ENCODE measurements at regions not wholly inside any gene's neighbourhood (a gene's known extent, or its start where the extent isn't known, plus 50 kb on each side); places are given as distances from the start of the nearest gene placed in this dataset.
"Not testable (repeated sequence)": the region's sequence is repeated elsewhere in the genome, so short reads cannot be mapped to it uniquely, and the experiment has no call there.

DNA sequence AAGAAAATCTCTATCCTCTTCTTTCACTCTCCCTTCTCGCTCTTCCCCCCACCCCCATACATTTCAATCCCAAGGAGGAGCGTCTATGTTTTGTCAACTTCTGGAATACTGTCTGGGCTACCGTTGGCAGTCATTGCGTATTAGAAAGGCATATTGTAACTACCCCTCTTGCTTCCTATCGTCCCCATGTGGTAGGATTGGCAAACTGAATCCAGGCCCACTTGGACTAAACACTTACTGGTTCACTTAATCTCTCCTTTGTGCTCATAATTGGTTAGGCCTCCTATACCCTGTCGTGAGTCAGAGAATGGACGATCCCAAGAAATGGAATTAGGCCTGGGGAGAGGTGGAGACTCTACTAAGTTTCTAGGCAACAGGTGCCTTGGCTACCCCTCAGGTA, 68.8 kb upstream of the SLC8A3 start:
- H3K4me3 ChIP-seq, result no peak overlapping the region
- no peak for FAIRE-seq
- no peak for ATAC-seq

DNA sequence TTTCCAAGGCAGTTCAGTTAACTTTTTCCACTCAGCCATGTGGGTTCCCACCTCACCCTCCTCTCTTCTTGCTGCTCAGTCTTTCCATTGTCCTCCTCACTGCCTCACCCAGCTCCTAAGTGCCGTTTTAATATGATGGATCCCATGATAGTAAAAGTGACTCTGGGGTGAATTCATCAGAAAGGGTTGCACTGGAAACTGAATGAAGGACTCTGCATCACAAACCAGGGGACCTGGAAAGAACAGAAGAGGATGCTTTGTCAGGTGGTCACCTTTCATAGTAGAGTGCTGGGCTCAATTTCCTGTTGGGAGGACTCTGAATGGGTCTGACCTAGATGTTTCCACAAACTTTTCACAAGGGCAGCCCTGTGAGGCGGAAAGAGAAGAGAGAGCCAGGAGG, 67.8 kb upstream of the SLC8A3 start:
- H3K4me1 ChIP-seq, result no peaks in the 10 kb centered on the region
- ATAC-seq (no peak), FAIRE-seq (no peak), DNase-seq (no peak)
- intact Hi-C loops (cut with DNase I), result no loop called here
- H3K4me3 ChIP-seq, result no peak overlapping the region
- H3K27ac ChIP-seq, result no peak overlapping the region
- TF ChIP-seq, protein P1, sequence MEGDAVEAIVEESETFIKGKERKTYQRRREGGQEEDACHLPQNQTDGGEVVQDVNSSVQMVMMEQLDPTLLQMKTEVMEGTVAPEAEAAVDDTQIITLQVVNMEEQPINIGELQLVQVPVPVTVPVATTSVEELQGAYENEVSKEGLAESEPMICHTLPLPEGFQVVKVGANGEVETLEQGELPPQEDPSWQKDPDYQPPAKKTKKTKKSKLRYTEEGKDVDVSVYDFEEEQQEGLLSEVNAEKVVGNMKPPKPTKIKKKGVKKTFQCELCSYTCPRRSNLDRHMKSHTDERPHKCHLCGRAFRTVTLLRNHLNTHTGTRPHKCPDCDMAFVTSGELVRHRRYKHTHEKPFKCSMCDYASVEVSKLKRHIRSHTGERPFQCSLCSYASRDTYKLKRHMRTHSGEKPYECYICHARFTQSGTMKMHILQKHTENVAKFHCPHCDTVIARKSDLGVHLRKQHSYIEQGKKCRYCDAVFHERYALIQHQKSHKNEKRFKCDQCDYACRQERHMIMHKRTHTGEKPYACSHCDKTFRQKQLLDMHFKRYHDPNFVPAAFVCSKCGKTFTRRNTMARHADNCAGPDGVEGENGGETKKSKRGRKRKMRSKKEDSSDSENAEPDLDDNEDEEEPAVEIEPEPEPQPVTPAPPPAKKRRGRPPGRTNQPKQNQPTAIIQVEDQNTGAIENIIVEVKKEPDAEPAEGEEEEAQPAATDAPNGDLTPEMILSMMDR (IDR thresholded peaks at IDR 0.05), result no peak
- H3K27me3 ChIP-seq, result no peaks in the 10 kb centered on the region
- H3K9me3 ChIP-seq, result no peaks in the 10 kb centered on the region
- H3K36me3 ChIP-seq, result no peaks in the 10 kb centered on the region
- WGBS, 2 donors, result 36 to 39% methylated on average over 2 of the region's 2 CpGs

More for the DNA sequence above, 68.8 kb upstream of the SLC8A3 start:
- Histone ChIP-seq H3K27ac (no peak overlapping the region), H3K4me1 (no peaks in the 10 kb centered on the region), H3K36me3 (no peaks in the 10 kb centered on the region), H3K27me3 (no peaks in the 10 kb centered on the region), H3K9me3 (no peaks in the 10 kb centered on the region)
- intact Hi-C loops (cut with DNase I), result no loop called here
- WGBS, 2 donors, result 74 to 75% methylated on average over 7 of the region's 7 CpGs
- peak in 2 of 6 donors; percentile 10 to 16 for DNase-seq
- TF ChIP-seq, protein P1 (IDR thresholded peaks at IDR 0.05), result peak in 1 of 4 donors; percentile 19

DNA sequence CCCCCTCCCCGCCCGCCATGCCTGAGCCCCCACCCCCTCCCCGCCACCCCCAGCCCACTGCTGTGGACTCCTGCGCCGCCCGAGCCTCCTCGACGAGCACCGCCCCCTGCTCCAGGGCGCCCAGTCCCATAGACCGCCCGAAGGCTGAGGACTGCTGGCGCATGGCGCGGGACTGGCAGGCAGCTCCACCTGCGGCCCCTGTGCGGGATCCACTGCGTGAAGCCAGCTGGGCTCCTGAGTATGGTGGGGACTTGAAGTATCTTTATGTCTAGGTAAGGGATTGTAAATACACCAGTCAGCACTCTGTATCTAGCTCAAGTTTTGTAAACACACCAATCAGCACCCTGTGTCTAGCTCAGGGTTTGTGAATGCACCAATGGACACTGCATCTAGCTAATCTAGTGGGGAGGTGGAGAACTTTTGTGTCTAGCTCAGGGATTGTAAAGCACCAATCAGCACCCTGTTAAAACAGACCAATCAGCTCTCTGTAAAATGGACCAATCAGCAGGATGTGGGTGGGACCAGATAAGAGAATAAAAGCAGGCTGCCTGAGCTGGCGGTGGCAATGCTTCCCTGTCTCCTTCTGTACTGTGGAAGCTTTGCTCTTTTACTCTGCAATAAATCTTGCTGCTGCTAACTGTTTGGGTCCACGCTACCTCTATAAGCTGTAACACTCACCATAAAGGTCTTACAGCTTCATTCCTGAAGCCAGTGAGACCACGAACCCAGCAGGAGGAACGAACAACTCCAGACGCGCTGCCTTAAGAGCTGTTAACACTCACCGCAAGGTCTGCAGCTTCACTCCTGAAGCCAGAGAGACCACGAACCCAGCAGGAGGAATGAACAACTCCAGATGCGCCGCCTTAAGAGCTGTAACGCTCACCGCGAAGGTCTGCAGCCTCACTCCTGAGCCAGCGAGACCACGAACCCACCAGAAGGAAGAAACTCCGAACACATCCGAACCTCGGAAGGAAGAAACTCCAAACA, 66.6 kb upstream of the SLC8A3 start:
- Histone ChIP-seq H3K27ac (peak overlapping the region in 2 of 4 donors; percentile 42 to 46), H3K4me3 (peak overlapping the region in 3 of 4 donors; percentile 10 to 61 (median 36))
- FAIRE-seq; H3K27me3 ChIP-seq; H3K4me1 ChIP-seq; intact Hi-C loops (cut with DNase I); H3K9me3 ChIP-seq; H3K36me3 ChIP-seq: not testable (repeated sequence)
- 51 to 55% methylated on average over 30 to 34 of the region's 36 CpGs for WGBS, 2 donors
- ATAC-seq (peak; percentile 27 to 61 (median 59)), DNase-seq (peak; percentile 43 to 81 (median 61))

DNA sequence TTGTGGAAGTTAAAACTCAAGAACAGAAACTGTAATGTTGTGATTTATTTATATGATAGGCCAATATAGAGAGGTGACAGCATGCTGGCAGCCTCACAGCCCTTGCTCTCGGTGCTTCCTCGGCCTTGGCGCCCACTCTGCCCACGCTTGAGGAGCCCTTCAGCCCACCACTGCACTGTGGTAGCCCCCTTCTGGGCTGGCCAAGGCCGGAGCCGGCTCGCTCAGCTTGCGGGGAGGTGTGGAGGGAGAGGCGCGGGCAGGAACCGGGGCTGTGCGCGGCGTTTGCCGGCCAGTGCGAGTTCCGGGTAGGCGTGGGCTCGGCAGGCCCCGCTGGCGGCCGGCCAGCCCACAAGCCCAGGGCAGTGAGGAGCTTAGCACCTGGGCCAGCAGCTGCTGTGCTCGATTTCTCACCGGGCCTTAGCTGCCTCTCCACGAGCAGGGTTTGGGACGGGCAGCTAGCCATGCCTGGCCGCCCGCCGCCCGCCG, 65.8 kb upstream of the SLC8A3 start:
- no peaks in the 10 kb centered on the region for H3K36me3 ChIP-seq
- TF ChIP-seq, protein P1 (IDR thresholded peaks at IDR 0.05), result no peak
- H3K9me3 ChIP-seq, result no peaks in the 10 kb centered on the region
- H3K4me3 ChIP-seq, result peak overlapping the region in 3 of 4 donors; percentile 23 to 61 (median 36)
- H3K27me3 ChIP-seq, result no peaks in the 10 kb centered on the region
- peak; percentile 72 to 95 (median 85) for DNase-seq
- intact Hi-C loops (cut with DNase I), result no loop called here
- peak overlapping the region; percentile 23 to 73 (median 62) for H3K27ac ChIP-seq
- 0% methylated on average over 25 to 28 of the region's 31 CpGs for WGBS, 2 donors
- peak; percentile 96 to 98 (median 97) for ATAC-seq
- no peaks in the 10 kb centered on the region for H3K4me1 ChIP-seq
- no peak for FAIRE-seq

DNA sequence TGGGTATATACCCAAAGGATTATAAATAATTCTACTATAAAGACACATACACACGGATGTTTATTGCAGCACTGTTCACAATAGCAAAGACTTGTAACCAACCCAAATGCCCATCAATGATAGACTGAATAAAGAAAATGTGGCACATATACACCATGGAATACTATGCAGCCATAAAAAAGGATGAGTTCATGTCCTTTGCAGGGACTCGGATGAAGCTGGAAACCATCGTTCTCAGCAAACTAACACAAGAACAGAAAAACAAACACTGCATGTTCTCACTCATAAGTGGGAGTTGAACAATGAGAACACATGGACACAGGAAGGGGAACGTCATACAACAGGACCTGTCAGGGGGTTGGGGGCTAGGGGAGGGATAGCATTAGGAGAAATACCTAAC, 64.8 kb upstream of the SLC8A3 start:
- H3K9me3 ChIP-seq; H3K4me3 ChIP-seq; H3K27me3 ChIP-seq; ATAC-seq; H3K36me3 ChIP-seq; H3K27ac ChIP-seq; DNase-seq; intact Hi-C loops (cut with DNase I); H3K4me1 ChIP-seq; FAIRE-seq: not testable (repeated sequence)
- 85 to 90% methylated on average over 4 of the region's 4 CpGs for WGBS, 2 donors

- ATAC-seq (no peak), FAIRE-seq (no peak), DNase-seq (no peak)
- H3K36me3 ChIP-seq, result no peaks in the 10 kb centered on the region
- no peaks in the 10 kb centered on the region for H3K4me1 ChIP-seq
- no peaks in the 10 kb centered on the region for H3K27me3 ChIP-seq
- intact Hi-C loops (cut with DNase I), result no loop called here
- WGBS, 2 donors, result 87% methylated on average over 2 of the region's 2 CpGs
- H3K27ac ChIP-seq, result no peak overlapping the region
- no peaks in the 10 kb centered on the region for H3K9me3 ChIP-seq
- H3K4me3 ChIP-seq, result no peak overlapping the region
- TF ChIP-seq, protein P1 (IDR thresholded peaks at IDR 0.05), result no peak
Measured at GRCh38 chr14:70245026-70245425, 56.3 kb upstream of the SLC8A3 start.

Data from pancreas (tissue), 10 donors.